GM19438 (cell line): ENCODE measurements at regions not wholly inside any gene's neighbourhood (a gene's known extent, or its start where the extent isn't known, plus 50 kb on each side); places are given as distances from the start of the nearest gene placed in this dataset.
"Not testable (repeated sequence)": the region's sequence is repeated elsewhere in the genome, so short reads cannot be mapped to it uniquely, and the experiment has no call there.

ENCODE experiments used
- ATAC-seq: cut with Tn5 transposase; IDR thresholded peaks from one replicate; pipeline ENCODE4 v1.9.1; 2021; ENCODE audit warnings: low read depth; ENCODE audit not compliant: unreplicated experiment

DNA sequence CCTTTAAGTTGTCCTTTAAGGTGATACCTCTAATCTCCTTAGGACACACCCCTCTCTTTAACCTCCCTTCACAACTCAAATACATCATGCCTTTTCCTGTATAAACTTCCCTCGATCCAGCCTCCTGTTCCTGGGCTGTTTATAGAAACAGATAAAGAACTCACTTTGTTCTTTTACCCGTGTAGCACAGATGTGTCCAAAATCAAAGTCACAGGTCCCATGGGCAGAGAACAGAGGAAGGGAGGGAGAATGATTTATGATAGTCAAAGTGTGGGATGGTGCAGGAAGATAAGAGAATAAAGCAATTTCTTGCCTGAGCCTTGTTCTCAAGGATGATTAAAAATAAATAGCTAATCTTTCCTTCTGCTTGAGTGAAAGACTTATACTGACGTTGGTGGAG lies 50.3 kb upstream of the CABCOCO1 start:
- no peak for ATAC-seq

DNA sequence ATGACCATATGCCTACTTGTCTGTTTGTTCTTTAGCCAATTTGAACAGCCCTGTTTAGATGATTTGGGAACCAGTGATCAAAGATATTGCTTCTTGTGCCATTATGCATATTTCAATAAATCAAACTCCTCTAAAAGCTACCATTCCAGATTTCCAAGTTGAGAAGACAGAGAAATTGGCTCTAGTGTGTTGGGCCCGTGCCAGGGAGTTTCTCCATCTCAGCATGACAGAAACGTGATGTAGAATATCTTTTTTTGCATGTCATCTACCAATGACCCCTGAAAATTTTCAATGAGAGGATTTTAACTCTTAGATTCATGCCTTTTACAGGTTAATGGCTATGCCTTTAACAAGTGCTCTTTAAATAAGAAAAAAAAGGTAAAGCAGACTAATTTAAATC lies 50.7 kb upstream of the CABCOCO1 start:
- no peak for ATAC-seq

DNA sequence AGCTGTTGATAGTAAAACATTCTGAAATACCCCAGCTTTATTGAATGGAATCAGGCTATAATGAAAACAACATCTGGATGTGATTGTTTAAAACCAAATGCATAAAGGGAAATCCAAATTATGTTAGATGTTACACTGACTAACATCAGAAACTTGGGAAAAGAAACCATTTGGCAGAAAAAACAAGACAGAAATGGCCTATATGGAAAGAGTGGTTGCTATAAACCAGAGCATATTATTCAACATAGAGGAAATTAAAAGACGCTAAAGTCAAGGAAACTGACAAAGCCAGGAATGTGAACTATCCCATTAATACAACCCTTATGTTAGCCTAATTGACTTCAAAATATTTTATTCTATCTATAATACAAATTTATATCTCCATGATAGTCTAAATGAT lies 53.0 kb upstream of the CABCOCO1 start:
- ATAC-seq: no peak

DNA sequence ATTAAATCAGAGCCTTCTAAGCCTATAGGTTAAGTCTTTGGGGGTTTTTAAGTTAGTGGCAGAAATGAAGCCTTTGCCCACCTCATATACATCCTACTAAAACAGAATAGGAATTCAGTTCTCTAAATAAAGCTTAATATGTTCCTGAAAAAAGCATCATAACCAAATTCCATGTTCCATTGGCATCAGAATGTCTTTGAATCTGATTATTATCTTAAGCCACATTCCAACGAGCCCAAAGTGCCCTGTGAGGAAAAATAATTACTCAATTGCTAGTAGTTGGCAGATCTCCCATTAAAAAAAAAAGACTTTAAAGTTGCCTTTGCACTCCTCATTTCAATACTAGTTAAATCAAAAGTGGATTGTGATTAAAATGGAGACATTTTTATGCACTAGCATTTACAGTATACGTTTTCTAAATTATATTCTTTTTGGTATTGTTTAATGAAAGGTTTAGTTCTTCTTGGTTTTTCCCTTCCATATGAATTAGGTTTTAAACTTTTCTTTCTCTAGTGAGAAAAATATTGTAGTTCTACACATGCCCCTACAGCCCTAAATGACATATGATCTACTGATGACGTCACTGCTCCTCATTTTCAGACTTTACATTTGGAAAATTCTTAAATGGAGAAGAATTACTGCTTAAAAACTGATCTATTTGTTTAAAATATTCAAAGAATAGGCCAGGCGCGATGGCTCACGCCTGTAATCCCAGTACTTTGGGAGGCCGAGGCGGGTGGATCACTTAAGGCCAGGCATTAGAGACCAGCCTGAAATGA lies 54.3 kb upstream of the CABCOCO1 start:
- no peak for ATAC-seq

DNA sequence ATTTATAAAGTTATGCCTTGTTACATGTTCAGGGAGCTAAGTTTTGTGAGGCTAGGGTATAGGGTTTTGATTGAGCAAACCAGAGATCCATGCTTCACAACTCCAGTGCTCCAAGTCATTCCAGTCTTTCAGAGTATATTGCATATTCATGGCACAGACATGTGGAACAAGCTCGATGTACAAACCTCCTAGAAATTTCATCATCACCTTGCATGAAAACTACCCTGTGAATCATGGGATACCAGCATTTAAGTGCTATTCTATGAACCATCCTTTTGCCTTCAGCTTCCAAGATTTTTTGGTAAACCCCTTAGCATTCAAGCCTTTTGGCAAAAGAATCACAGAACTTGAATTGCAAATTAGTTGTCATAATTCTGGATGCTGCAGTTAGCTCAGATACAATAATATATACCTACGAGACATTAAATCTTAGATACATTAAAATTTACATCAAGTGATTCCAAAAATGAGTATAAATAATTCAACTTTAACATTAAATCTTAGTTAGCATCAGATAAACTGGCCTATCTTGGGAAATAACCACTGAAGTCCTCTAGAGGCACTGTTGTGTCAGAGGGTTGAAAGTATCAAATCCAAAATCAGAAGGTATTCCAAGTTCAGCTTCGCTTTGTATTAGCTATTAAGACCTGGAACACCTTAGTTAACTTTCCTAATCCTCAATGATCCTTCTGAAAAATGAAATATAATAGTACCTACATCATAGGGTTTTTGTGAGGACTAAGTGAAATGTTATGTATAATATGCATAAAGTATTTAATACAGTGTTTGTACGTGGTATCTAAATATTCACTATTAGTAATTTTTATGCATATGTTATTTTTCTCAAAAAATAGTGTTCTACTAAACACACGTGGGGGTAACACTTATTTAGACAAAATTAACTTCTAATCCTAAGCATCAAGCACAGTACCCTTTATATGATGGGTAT lies 55.5 kb upstream of the CABCOCO1 start:
- no peak for ATAC-seq

DNA sequence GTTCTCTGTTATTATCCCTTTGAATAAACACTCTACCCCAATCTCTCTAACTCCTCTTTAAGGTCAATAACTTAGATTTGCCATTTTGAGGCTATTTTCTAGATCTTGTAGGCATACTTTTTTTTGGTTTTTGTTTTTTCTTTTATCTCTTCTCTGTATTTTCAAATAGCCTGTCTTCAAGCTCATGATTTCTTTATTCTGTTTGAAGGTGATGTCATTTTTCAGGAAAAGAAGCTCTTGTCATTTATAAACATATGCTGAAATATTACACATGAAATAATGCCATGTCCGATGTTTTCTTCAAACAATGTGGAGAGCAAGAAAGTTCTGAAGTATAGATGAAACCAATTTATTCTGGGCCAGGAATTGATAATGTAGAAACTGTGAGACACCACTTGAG lies 57.5 kb upstream of the CABCOCO1 start:
- ATAC-seq: no peak

DNA sequence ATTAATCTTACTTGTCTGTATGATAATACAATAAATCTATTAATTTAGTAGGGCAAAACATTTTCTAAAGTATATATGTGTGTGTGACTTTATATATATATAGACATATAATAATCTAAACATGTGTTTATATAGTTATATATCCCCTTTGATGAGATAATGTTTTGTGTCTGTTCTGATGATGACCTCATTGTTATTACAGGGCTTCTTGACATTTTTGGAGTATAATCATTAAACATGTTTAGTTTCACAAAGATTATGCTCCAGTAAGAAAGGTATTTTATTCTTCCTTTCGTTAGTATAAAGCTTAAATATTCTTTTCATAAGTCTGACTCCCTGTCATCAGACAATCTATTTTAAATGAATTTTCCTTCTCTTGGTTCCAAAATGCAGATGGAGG lies 62.3 kb upstream of the CABCOCO1 start:
- no peak for ATAC-seq

DNA sequence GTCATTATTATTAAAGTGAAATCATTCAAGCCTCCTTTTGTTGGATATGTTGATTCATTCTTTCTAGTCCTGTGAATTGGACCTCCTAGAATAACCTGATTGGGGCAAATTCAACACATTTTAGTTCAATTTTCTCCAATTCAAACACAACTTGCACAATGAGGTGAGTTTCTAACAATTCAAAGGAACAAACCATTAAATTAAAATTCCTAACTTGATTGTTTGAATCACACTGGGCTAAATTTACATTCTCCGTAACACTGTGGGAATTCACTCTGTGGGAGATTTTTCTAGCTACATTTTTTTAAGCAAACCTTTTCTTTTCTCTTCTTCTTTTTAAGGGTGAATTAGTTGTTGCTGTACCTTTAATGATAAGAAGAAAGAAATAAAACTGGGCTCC lies 68.3 kb upstream of the CABCOCO1 start:
- no peak for ATAC-seq

DNA sequence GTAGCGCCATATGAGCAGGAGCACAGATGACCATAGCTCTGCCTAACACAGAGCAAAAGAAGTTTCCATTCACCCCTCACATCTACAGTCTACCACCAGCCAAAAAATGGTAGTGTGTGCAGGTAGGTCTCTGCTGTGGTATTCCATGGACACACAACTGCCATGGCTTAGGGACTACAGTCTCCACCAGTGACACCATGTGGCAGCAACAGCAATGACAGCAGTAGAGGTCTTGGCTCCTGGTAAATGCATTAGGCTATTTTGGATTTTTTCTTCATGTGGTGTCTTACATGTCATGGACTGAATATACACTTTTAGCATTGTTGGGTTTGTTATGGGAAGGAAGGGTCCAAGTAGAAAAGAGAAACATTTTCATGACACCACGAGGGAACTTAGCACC lies 70.1 kb upstream of the CABCOCO1 start:
- no peak for ATAC-seq

DNA sequence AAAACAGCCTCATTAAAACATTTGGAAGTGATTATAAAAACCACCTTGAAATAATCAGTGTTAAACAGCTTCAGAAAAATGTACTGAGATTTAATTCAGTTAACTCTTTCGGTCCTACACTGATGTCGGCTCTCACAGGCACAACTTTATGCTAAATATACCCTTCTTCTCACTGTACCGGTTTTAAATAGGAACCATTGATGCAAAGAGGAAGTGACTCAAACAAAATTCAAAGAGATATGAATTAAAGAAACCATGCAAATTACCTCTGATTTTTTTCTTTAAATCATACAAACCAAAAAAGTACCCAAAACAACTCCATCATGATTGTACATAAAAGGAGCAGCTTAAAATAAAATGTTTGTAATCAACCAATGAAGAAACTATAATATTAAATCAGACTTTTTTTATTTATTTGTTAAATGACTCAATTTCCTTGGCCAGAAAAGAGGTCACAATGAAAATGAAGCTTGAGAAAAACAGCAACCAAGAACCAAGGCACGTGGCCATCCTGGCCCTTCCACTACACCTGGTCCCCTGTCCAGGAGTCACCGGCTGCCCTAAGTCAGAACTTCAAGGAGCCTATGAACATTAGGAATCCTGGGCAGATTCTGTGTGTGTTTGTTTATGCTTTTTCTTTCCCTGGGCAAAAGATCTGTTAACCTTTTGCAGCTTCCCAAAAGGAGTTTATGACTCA lies 73.0 kb upstream of the CABCOCO1 start:
- no peak for ATAC-seq

DNA sequence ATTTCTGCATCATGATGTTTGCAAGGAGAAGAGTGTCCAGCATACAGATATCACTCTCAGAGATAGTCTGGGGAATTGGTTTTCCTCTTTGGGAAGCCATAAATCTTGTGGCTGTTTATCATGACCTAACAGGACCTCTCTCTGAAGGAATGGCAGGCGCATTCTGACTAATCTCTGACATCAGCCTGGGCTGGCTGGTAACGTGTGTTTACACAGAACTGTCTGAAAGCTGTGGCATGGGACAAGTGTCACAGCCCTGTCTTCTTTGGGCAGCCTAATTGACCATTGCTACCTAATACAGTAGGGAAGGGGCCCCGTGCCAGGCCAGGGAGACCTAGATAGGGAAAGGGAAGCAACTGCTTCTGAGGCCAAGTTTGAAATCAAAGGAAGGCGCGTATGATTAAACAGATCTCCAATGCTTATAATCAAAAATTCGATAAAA lies 73.9 kb upstream of the CABCOCO1 start:
- no peak for ATAC-seq

DNA sequence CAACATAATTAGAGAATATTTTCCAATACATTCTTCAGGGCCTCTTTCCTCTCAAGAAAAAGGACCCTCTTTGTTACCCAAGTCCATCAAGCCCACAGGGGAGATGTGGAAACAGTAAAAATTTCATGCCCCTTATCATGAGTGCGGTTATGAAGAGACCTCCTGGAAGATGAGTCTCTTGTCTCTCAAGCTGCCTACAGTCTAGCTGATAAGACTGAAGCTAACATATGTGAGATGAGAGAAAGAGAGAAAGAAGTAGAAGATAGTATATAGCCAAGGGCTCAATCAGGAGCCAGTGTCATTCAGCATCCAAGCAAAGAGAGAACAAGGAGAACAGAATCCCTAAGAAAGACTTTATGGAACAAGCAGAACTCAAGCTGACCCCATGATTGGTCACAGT lies 75.9 kb upstream of the CABCOCO1 start:
- no peak for ATAC-seq

DNA sequence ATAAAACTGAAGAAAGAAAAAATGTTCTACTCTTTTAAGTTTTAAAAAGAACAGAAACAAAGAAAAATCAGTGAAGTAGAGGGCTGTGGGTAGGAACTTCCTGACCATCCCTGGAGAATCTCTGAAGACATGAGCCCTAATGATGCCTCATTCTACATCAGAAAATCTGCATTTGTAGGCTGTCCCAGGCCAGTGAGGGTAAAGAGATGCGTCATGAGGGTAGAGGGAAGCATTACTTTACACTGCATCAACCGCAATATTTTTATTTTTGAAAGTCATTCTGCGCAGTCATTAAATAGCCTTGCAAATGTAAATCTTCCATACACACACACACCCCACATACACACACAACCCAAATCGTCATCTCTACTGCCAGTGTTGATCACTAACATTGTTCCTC lies 82.1 kb upstream of the CABCOCO1 start:
- no peak for ATAC-seq

DNA sequence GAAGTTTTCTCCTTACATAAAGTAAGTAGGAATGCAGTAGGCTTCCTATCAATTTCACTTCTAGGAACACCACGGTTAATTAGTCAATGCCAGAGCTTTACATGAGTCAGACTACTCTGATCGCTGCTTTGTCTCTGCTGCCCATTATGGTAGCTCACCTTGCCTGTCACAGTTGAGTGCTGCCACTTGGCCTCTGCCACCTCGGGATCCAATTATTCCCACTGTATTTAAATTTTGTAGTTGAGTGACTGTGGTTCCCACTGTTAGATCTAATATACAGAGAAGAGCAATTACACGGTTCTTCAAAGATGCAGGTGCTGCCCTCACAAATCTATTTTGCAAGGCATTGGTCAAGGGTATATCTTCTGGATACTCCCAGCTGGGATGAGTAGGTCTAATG lies 92.5 kb upstream of the CABCOCO1 start:
- ATAC-seq: not testable (repeated sequence)

DNA sequence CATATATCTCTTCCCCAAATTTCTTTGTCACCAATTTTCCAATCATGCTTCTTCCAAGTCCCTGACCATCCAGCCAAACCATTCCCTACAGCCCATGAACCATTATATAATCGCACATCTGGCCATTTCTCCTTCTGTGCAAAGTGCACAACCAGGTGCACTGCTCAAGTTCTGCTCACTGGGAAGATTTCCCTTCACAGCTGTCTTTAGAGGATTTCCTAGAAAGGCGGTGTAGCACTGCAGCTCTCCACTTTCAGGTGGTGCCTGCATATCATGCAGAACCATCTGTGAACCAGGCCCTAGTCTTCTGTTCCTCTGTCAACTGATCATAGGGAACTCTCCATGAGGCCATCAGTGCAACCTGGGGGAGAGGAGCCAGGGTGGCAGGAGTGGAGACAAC lies 95.0 kb upstream of the CABCOCO1 start:
- ATAC-seq: no peak

DNA sequence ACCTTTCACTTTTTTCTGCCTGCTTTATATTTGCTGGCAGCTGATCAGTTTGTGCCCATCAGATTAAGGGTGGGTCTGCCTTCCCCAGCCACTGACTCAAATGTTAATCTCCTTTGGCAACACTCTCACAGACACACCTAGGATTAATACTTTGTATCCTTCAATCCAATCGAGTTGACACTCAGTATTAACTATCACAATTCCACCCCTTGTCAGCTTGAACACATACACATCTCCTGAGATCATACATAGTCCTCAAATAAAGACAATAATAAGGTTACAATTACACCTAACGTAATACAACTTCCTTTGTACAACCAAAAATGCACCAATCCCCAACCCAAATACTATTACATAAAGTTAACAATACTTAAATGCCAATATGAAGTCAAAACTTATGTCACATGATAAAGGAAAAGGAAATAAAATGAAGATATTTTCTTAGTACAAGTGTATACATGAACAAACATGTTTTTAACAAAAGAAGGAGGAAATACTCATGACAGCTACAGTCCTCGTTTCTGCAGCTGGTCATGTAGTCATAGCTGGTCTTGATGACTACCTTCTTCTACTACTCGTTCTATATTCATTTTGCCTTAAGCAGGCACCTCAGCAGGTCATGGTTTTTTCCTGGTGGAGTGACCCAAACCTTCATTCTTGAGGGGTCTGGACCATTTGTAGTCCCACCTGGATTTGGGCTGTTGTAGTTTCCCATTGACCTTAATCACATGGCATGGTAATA lies 96.7 kb upstream of the CABCOCO1 start:
- ATAC-seq: no peak

DNA sequence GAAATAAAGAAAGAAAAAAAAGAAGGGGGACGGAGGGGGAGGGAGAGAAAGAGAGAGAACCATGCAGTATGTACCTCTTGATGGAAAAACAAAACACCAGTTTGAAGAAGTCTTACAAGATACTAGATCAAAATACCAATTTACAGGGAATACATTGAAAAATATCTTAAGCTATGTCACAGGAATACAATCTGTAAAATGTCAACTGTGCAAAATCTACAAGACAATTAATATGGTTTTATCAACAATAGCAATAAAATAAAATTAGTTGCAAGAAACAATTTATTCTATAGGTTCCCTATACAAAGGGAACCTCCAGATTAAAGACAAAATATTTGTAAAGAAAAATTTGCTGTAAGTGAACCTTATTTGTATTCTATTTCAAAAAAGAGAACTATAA lies 98.3 kb upstream of the CABCOCO1 start:
- ATAC-seq: no peak

DNA sequence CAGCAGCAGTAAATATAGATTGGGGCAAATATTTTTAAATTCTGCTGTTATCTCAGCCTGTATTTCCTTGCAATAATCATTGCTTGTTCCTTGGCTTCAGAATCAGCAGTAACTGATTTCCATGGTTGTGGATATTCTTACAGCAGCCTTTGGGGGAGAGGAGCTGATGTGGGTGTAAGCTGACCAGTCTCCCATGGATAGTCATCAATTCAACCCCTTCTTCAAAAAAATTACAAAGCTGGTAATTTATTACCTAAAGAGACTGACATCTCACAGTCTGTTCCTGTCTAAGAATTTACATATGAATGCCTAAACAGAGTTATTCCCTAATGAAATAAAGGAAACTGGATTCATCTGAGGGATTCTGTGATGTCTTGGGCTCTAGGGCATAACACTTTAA lies 103.1 kb upstream of the CABCOCO1 start:
- no peak for ATAC-seq

DNA sequence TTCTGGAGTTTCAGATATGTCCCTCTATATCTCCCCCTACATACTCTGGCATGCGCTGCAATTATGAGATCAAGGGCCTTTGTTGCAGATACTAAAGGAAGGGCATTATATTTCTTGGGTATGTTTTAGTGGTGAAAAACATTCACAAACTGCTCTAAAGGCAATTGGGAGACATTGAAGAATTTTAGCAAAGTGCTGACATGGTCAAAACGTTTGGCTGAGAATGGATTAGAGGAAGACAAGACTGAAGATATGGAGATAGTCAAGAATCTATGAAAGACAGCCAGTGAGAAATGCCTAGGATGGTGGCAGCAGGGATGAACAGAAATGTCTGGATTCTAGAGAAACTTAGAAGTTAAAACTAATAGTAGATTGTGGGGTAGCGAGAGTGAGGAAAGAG lies 104.5 kb upstream of the CABCOCO1 start:
- ATAC-seq: no peak

DNA sequence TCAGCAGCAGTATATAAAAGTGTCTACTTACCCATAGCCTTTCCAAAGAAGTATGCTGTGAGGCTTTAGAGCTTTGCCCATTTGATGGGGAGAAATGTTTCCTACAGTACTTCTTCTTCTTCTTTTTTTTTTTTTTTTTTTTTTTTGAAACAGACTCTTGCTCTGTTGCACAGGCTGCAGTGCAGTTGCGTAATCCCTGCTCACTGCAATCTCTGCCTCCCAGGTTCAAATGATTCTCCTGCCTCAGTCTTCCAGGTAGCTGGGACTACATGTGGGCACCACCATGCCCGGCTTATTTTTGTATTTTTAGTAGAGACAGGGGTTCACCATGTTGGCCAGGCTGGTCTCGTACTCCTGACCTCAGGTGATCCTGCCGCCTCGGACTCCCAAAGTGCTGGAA lies 101.7 kb upstream of the TMEM26 start:
- ATAC-seq: no peak

DNA sequence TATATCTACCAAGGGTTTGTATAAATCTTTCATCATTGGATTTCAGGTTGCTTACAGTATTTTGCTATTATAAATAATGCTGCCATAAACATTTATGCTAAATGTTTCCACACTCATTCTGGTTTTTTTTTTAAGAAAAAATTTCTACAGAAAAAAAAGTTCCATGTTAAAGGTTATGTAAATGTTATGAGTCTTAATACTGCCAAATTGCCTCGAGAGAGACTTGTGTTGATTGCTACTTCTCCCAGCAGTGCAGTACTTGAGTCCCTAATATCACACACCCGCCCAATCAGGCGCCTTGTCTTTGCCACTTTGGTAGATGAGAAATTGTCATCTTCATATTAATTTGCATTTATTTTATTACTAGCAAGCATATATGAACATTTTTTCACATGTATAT lies 96.7 kb upstream of the TMEM26 start:
- no peak for ATAC-seq
